Inflammatory macrophage treated with lipopolysaccharide for 1 hour (primary cell): ENCODE measurements at regions not wholly inside any gene's neighbourhood (a gene's known extent, or its start where the extent isn't known, plus 50 kb on each side); places are given as distances from the start of the nearest gene placed in this dataset.
A peak's percentile ranks its signal among the peaks of the same experiment; 100 is the strongest.

ENCODE experiments used
- DNase-seq, 2 donors: peaks; one replicate each; pipeline ENCODE4 v3.0.0-alpha.2; 2020 to 2022

DNA sequence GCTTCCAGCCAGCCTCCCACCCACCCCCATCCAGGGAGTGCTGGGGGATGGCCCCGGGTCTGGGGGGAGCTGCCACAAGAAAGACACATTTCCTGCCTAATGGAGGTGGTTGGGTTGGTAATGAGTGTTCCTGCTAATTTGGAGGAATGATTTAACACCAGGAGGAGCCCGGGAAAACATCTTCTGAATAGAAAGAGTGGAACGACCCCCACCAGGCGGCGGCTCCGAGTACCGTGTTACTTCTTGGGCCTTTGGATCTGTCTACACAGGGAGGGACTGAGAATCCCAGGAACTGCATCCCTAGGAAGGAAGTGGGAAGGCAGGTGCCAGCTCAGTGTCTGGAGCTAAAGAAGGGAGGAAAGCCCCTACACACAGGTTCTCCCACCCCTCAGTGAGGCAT is 64.6 kb downstream of the TSPAN17 start:
- DNase-seq, result no peak

GRCh38 chr5:176712546-176713304 is 65.4 kb downstream of the TSPAN17 start:
- no peak for DNase-seq

DNA sequence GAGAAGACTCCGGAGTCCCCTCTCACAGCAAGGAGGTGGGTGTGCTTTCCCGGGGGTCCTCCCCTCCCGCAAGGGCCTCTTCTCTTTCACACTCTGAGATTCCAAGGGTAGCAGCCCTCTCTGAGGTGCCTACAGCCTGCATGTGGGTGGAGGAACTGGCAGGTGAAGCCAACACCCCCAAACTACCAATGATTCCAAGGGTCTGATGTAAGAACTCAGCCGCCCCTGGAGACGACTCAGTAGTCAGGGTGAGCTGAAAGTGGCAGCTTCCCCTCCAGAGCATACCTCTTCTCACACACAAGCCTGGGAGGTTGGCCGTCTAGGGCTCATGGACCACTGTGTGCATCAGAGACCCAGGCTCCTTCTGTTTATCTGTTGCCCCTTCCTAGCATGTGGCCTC is 66.1 kb downstream of the TSPAN17 start:
- no peak for DNase-seq

DNA sequence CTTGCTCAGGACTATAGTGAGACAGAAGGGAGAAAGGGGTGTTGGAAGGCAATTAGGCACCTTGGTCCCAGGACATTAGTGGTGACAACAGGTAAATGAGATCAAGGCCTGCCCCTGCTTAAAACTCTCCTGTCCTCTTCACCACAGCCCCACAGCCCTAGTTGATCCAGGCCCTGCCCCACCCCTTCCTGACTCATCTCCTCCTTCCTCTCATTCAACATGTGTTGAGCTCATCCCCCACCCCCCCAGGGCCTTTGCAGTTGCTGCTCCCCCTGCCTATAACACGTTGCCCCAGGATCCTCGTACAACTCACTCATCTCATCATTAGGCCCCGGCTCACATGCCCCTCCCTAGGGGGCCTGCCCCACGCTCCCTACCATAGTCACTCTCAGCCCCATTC is 66.8 kb downstream of the TSPAN17 start:
- DNase-seq, result no peak

- DNase-seq, result no peak
Observed at GRCh38 chr5:176716320-176716719, 69.0 kb downstream of the TSPAN17 start.

- DNase-seq, result peak; percentile 84 to 89
Observed at GRCh38 chr5:176719113-176719739, 71.9 kb downstream of the TSPAN17 start.

GRCh38 chr5:176721509-176721908 is 74.2 kb downstream of the TSPAN17 start:
- DNase-seq, result no peak

DNA sequence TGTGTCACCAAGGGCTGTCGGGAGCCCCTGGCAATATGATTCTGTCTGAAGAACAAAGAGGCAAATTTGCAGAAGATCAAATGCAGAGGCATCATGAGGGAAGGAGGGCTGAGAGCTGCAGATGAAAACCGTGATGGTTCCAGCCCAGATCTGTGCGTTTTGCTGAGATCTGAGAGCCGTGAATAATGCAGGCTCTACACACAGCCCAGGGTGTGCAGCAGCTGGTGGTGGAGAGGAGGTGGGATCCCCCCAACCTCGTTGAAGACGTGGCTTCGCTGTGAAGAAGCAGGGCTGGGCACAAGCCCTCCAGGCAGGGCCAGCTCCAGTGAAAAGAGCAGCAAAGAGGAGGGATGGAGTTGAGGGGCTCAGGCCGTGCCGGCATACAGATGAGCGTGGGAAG is 75.5 kb downstream of the TSPAN17 start:
- DNase-seq, result no peak

DNA sequence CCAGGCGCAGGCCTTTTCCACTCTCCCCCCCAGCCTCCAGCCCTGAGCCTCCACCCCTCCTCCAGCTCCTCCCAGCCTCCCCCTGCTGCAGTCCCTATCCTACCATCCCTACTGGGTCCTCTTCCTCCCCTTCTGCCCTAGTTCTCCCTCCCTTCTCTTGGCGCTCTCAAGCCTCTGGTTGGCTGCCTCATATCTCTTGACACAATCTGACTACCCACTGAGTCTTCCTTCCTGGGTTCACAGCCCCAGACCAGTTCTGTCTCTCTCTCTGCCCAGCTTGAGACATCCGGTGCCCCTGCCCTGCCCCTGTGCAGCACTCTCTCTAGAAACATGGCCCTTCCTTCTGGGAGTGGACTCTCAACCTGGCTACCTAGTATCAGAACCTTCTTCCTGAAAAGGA is 76.2 kb downstream of the TSPAN17 start:
- no peak for DNase-seq

GRCh38 chr5:176724472-176724871 is 77.2 kb downstream of the TSPAN17 start:
- no peak for DNase-seq

GRCh38 chr5:176725521-176726280 is 78.4 kb downstream of the TSPAN17 start:
- DNase-seq, result no peak

- no peak for DNase-seq
Observed at GRCh38 chr5:176726746-176727527, 79.7 kb downstream of the TSPAN17 start.

- DNase-seq, result no peak
Observed at GRCh38 chr5:176727528-176727900, 80.2 kb downstream of the TSPAN17 start.

- DNase-seq, result no peak
Observed at GRCh38 chr5:176727983-176728675, 80.8 kb downstream of the TSPAN17 start.

GRCh38 chr5:176728831-176729251 is 81.5 kb upstream of the UNC5A start:
- DNase-seq, result no peak

DNA sequence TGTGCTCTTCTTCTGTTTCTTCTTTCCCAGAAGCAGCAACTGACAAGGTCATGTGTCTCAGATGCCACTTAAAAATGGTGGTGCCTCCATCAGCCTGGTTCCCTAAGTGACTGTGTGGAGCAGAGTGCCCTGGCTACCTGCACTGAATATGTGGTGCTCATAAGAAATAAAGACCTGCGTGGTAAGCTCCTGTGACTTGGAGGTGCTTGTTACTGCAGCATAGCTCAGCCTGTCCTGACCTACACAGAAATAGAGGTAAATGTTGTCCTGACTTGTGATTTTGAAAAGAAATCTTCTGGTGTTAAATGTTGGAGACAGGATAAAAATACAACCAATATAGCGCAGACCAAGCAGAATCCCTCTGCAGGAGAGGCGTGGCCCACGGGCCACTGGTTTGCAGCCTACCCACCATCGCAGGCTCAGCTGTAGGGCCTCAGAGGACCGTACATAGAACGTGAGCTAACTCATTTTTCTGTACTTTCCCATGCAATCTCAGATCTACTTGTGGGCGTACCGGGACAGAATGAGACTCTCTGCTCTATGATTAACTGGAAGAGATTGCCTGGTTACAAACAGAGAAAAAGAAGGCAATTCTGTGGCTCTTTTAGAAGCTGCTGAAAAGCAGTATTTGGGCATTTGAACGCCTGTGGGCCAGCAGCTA is 79.4 kb upstream of the UNC5A start:
- DNase-seq, result no peak

- no peak for DNase-seq
Observed at GRCh38 chr5:176731506-176732160, 78.7 kb upstream of the UNC5A start.

DNA sequence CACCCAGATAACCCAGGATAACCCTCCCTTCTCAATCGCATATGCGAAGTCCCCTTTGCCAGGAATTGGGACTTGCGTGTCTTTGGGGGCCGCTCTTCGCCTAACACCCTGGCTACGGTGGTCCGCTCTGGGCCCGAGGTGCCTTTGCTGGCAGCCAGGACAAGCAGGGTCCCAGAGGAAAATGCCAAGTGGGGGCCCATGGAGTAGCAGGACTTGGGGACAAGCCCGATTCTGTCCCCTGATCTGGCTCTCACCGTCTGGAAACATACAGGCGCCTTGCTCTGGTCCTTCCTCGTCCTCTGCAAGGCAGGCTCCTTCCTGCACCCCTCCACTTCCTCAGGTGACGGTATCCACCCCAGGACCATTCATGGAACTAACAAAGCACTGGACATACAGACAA is 78.1 kb upstream of the UNC5A start:
- no peak for DNase-seq

DNA sequence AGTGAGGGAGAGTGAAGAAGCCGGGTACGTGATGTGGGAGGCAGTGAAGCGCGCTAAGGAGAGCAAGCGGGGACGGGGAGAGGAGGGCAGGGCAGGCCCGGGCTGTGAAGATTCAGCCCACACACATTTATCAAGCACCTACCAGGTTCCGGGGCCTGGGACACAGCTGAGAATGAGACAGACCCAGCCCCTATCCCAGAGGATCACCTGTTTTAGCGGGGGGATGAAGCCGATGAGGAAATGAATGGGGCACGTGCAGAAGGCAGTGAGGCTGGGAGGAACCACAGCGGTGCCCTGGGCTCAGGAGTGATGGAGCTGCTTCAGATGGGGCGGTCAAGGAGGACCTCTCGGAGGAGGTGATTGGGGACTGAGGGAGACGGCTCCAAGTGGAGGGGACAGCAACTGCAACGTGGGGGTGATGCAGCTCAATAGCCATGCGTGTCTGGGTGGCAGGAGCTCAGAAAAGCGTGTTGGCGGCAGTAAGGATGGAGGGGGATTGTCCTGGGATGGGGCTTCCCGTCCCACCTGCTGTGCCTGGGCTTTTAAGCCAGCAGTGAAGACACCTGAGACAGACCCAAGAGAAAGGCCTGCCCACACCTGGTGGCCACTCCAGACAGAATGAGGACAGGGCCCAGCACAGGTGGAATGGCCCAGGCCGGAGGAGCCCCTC is 77.5 kb upstream of the UNC5A start:
- no peak for DNase-seq

- no peak for DNase-seq
Observed at GRCh38 chr5:176733406-176734262, 76.7 kb upstream of the UNC5A start.
